Body of pancreas (tissue), 4 donors: ENCODE measurements at regions not wholly inside any gene's neighbourhood (a gene's known extent, or its start where the extent isn't known, plus 50 kb on each side); places are given as distances from the start of the nearest gene placed in this dataset.

Source experiments
- CTCF ChIP-seq, 7 experiments: fragments of 450-650 bp in 4 of 7; fragments of 200-600 bp in 3 of 7; sonication (generic) in 3 of 7; IDR thresholded peaks; one replicate each; pipeline ENCODE4 v1.5.1; 2016 to 2019; ENCODE audit warnings: antibody characterized with exemption in 7 of 7
- POLR2A ChIP-seq, 3 donors: fragments of 450-650 bp; IDR thresholded peaks; one replicate each; pipeline ENCODE4 v1.6.1; 2016; ENCODE audit warnings: antibody characterized with exemption in 3 of 3, mild to moderate bottlenecking in 2 of 3

- TF ChIP-seq POLR2A (IDR thresholded peaks at IDR 0.05): no peak
- no peak for TF ChIP-seq CTCF (IDR thresholded peaks at IDR 0.05)
Observed at GRCh38 chr3:72018343-72018984, 233.5 kb upstream of the PROK2 start.
